ENCODE measurements at regions not wholly inside any gene's neighbourhood (a gene's known extent, or its start where the extent isn't known, plus 50 kb on each side); places are given as distances from the start of the nearest gene placed in this dataset.

DNA sequence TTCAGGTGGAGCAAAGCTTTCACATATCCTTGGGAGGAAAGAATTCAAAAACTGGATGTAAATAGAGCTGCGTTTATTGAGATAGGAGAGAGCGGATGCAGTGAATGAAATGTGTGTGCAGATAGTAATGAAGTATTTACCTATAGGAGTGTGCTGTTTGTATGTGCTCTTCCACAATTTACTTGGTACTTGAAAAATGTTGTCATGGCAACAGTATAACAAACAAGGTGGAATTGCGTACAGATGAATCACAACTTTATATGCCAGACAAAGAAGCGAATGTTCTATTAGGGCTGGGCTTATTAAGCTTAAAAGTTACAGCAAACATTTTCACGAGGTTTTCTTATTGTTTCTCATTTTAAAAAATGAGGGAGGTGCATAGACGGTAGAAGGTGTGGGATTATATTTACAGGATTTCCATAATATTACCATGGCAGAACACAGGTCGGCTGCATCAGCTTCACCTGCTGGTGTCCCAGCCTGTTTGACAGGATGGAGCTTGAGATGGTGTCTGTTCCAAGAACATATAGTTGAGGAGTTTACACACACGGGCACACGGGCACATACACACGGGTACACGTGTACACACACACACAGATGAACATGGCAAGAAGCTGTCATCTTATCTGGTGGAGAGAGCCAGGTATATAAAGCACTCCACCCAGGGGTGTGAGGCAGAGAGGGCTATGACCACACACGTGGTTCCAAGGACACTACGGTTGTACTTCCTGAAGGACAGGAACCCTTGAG, 155.7 kb downstream of the RMI1 start:
- TF ChIP-seq, protein P1, sequence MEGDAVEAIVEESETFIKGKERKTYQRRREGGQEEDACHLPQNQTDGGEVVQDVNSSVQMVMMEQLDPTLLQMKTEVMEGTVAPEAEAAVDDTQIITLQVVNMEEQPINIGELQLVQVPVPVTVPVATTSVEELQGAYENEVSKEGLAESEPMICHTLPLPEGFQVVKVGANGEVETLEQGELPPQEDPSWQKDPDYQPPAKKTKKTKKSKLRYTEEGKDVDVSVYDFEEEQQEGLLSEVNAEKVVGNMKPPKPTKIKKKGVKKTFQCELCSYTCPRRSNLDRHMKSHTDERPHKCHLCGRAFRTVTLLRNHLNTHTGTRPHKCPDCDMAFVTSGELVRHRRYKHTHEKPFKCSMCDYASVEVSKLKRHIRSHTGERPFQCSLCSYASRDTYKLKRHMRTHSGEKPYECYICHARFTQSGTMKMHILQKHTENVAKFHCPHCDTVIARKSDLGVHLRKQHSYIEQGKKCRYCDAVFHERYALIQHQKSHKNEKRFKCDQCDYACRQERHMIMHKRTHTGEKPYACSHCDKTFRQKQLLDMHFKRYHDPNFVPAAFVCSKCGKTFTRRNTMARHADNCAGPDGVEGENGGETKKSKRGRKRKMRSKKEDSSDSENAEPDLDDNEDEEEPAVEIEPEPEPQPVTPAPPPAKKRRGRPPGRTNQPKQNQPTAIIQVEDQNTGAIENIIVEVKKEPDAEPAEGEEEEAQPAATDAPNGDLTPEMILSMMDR (optimal IDR thresholded peaks at IDR 0.05 in 1 of 3, IDR thresholded peaks at IDR 0.05 in 1 of 3, conservative IDR thresholded peaks at IDR 0.05 in 1 of 3; ENCODE audit: extremely low read depth in 1 of 3, insufficient read depth in 2 of 3, low read length in 3 of 3) = no peak
- TF ChIP-seq EZH2 (IDR thresholded peaks at IDR 0.05; ENCODE audit: low read length) = no peak

Data from keratinocyte (primary cell).